HG03025 (cell line): ENCODE measurements at regions not wholly inside any gene's neighbourhood (a gene's known extent, or its start where the extent isn't known, plus 50 kb on each side); places are given as distances from the start of the nearest gene placed in this dataset.

Experiments
- ATAC-seq: cut with Tn5 transposase; IDR thresholded peaks from one replicate; pipeline ENCODE4 v1.9.1; 2021; ENCODE audit warnings: mild to moderate bottlenecking, moderate library complexity; ENCODE audit not compliant: unreplicated experiment, low FRiP score

GRCh38 chr19:28948566-28948965, 264.4 kb downstream of the UQCRFS1 start:
- no peak for ATAC-seq

GRCh38 chr19:28948026-28948425, 264.9 kb downstream of the UQCRFS1 start:
- ATAC-seq: no peak

GRCh38 chr19:28943651-28944050, 269.3 kb downstream of the UQCRFS1 start:
- ATAC-seq: no peak

DNA sequence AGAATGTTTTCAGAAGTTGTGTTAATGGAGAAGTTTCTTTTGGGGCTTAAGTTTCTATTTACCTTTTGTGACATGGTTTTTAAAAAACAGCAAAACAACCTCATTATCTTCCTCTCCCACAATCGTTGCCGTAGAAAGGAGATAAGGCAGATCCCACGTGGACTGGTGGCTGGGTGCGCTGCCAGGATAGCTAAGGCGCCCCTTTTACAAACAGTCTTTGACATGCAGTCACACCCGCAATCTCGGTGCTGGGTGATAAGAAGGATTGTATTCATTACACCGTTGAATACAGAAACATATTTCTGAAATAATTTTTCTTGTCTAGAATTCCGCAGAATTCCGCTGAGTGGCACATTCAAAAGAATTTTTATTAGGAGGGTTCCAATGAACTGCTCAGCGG, 271.1 kb downstream of the UQCRFS1 start:
- ATAC-seq: no peak

DNA sequence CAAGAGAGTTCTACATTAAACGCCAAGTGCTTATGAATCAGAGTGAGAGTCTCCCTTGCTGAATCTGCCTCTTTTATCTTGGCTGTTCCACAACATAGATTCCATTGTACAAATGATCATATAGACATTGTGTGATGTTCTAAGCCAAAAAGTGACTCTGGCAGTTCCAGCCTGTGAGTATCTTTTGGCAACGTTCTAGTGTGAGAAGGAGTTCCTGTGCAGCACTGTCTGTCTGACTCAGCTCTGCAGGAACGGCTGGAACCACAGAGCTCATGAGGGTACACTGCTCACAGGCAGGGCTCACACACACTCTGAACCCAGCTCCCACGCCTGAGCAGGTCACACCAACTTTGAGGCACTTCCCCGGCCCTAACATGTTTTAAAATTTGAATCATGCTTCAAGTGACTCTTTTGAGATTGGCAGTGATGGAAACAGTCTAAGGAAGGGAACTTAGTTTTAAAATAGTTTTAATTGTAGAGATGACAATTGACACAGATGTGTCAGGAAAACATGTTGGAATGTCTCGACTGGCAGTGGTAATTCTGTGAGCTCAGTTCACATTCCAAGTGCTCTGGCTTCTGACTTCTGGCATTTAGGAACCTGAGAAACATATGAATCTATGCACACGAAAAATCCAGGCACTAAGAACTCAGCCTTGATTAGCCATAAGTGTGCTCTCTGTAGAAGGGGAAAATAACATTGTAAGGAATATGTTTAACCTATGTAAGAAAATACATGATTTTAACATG, 272.0 kb downstream of the UQCRFS1 start:
- no peak for ATAC-seq

DNA sequence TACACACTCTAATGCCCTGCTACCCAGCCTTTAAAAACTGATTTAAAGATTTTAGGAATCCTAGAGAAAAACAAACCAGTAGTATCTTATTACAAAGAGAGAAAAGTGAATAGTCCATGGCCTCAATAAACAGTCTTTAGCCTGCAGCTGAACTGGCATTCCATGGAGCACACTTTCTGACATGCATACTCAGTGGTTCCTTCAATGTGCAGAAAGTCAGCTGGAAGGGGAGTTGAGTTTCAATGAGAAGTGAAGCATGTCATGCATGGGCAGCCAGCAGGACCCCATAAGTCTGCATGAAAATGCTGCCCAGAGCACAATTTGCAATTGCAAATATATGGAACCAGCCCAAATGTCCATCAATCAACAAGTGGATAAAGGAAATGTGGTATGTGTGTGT, 273.7 kb downstream of the UQCRFS1 start:
- ATAC-seq: no peak

GRCh38 chr19:28936001-28936400, 276.9 kb downstream of the UQCRFS1 start:
- no peak for ATAC-seq

- ATAC-seq: no peak
Measured at GRCh38 chr19:28934631-28935030, 278.3 kb downstream of the UQCRFS1 start.

- no peak for ATAC-seq
Measured at GRCh38 chr19:28933039-28933438, 279.9 kb downstream of the UQCRFS1 start.

DNA sequence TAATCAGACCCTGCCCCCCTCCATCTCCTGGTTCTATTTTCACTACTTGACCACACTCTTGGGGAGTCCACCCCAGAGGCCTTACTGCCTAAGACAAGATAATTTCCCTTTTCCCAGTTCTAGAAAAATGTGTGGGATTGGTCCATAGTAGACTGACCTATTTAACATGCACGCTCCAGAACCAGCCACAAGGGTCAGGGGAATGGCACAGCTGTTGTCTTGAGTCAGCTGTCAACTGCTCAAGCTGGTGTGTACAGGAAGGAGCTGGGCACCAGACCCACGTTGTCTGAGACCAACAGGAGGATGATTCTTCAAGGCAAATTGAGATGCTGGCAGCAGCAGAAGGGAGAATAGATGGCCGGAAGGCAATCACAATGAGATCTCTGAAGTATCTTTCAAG, 280.5 kb downstream of the UQCRFS1 start:
- no peak for ATAC-seq

- ATAC-seq: no peak
Measured at GRCh38 chr19:28929006-28929405, 283.9 kb downstream of the UQCRFS1 start.

- no peak for ATAC-seq
Measured at GRCh38 chr19:28927456-28927855, 285.5 kb downstream of the UQCRFS1 start.

GRCh38 chr19:28920269-28921066, 292.5 kb downstream of the UQCRFS1 start:
- no peak for ATAC-seq

GRCh38 chr19:28917621-28918020, 295.3 kb downstream of the UQCRFS1 start:
- ATAC-seq: no peak

DNA sequence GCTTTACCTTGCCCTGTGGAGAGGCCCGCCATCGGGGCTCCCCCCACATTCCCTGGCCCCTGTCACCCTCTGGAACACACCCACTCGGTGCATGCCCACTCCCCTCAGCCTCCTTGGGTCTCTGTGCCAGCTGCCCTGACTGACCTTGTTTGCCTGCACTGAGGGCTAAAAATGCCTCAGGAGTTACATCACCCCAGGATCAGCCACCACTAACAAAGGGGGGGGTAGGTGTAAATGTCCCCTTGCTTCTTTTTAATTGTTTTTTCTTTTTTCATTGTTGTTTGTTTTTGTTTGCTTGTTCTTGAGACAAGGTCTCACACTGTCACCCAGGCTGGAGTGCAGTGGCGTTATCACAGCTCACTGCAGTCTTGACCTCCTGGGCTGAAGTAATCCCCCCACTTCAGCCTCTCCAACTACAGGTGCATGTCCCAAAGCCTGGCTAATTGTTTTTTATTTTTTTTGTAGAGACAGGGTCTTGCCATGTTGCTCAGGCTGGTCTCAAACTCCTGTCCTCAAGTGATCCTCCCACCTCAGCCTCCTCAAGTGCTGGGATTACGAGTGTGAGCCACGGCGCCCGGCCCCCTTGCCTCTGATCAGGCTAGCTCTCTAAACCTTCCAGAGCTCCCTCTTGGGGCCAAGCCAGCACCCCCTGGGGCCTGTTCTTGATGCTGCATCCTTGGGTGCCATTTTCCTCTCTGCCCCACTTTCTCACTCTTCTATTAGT, 297.1 kb downstream of the UQCRFS1 start:
- ATAC-seq: no peak

GRCh38 chr19:28915202-28915601, 297.7 kb downstream of the UQCRFS1 start:
- ATAC-seq: no peak

DNA sequence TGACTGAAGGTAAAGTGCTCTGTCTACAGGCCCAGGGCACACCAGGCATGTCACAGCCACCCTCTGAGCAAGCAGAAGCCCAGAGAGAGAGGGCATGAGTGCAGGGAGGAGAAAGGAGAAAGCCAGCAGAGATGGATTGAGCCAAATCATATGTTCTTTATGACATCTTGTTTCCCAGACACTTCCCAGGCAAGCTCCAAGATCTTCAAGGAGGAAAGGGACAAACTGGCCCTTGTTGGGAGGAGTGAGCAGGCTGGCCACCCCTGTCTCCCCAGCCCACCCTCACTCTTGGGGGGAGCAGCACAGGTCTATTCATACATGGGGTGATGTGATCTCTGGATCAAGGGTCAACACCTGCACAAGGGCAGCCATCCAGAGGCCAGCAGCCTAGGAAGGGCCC, 298.8 kb downstream of the UQCRFS1 start:
- no peak for ATAC-seq

- ATAC-seq: no peak
Measured at GRCh38 chr19:28913626-28914025, 299.3 kb downstream of the UQCRFS1 start.

GRCh38 chr19:28908941-28909340, 304.0 kb downstream of the UQCRFS1 start:
- ATAC-seq: no peak

DNA sequence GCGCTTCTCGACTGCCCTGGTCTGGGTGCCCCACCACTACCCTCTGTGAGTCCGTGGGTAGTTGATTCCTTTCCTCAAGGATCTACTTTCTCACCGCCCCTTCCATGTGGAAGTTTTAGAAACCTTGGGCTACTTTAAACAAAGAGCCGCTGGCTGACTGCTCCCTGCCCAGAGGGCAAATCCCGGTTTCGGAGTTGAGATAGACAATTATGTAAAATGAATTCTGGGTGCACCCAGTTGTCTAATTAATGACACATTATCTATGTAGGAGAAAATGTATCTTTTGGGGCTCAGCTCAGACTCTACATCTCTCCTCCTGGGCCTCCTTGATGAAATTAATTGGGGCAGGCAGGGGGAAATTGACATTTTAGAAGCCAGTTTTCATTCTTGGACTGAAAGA, 305.4 kb downstream of the UQCRFS1 start:
- ATAC-seq: no peak

GRCh38 chr19:28905996-28906395, 307.0 kb downstream of the UQCRFS1 start:
- ATAC-seq: no peak
